Mammary epithelial cell (primary cell): ENCODE measurements at regions not wholly inside any gene's neighbourhood (a gene's known extent, or its start where the extent isn't known, plus 50 kb on each side); places are given as distances from the start of the nearest gene placed in this dataset.

Source experiments
- CTCF ChIP-seq, 2 donors: IDR thresholded peaks in 1 of 2; conservative IDR thresholded peaks in 1 of 2; 2 replicates each; pipeline ENCODE4 v1.5.1; 2011 to 2012; ENCODE audit warnings: inconsistent platforms in 2 of 2, low read length in 2 of 2, mild to moderate bottlenecking in 2 of 2, control low read depth in 1 of 2, low read depth in 1 of 2; ENCODE audit not compliant: insufficient read depth in 1 of 2; ENCODE audit errors: extremely low read depth in 1 of 2
- EZH2 ChIP-seq: IDR thresholded peaks from 2 replicates; pipeline ENCODE4 v1.6.1; 2012; ENCODE audit warnings: low read length, inconsistent platforms, borderline replicate concordance

GRCh38 chr7:124088590-124088989 lies 55.7 kb upstream of the TMEM229A start:
- TF ChIP-seq EZH2 = no peak
- TF ChIP-seq CTCF (conservative IDR thresholded peaks at IDR 0.05 in 1 of 2, IDR thresholded peaks at IDR 0.05 in 1 of 2; ENCODE audit: extremely low read depth in 1 of 2, insufficient read depth in 1 of 2, low read depth in 1 of 2, low read length in 2 of 2) = no peak
